ENCODE measurements at regions not wholly inside any gene's neighbourhood (a gene's known extent, or its start where the extent isn't known, plus 50 kb on each side); places are given as distances from the start of the nearest gene placed in this dataset.

DNA sequence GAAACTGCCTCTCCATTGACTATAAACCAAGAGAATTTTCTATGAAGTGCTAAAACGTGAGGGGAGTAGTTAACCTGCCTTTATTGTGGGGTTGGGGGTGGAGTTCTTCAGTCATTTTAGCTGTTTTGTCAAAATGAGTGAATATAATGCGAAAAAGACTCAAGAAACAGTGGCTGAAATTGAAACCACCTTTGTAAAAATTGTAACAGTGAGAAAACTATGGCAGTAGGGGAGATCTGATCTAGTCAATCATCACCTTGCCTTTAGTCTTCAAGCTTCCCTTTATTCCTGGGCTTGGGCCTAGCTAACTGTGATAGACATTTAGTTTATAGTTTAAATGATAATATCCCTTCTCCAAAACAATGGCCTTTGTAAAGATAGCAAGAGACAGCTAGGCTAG, 1927.3 kb downstream of the STIM2 start:
- Histone ChIP-seq H3K27ac (replicated peaks in 1 of 4) (no peak overlapping the region), H3K36me3 (no peaks in the 10 kb centered on the region), H3K4me1 (no peaks in the 10 kb centered on the region), H3K9me3 (no peaks in the 10 kb centered on the region), H3K27me3 (no peaks in the 10 kb centered on the region), H3K4me3 (no peak overlapping the region)
- no peak for DNase-seq (ENCODE audit: extremely low spot score)
- intact Hi-C loops (cut with DNase I) = no loop called here
- TF ChIP-seq CTCF (IDR thresholded peaks at IDR 0.05) = no peak
- TF ChIP-seq POLR2A (IDR thresholded peaks at IDR 0.05; ENCODE audit: low read depth) = no peak
- 70% methylated on average over 2 of the region's 2 CpGs for WGBS

DNA sequence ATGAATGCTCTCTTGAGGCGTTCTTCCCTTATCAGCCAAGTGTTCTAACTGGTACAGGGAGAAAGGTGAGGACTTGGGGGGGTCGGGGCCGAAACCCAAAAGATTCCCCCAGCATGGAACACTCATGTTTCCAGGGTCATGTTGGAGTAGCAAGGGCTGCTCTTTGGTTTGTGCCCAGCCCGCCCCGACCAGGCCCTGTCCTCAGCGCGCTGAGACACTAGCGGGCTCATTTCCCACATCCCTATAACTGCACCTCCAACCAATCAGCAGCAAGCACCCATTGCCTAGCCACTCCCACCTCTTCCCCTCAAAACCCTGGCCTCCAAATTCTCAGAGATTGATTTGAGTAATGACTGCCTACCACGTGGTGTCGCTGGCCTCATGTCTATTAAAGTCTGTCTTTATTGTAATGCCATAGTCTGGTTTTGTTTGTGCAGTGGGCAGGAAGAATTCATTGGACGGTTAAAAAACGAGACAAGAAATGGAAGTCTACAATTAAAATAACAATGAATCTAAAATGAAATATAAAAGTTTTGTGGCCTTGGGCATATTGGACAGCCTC, 1928.4 kb downstream of the STIM2 start:
- H3K4me3 ChIP-seq = no peak overlapping the region
- 85% methylated on average over 9 of the region's 12 CpGs for WGBS
- H3K27ac ChIP-seq (replicated peaks in 1 of 4) = no peak overlapping the region
- no peaks in the 10 kb centered on the region for H3K27me3 ChIP-seq
- no peak for DNase-seq (ENCODE audit: extremely low spot score)
- no peaks in the 10 kb centered on the region for H3K36me3 ChIP-seq
- intact Hi-C loops (cut with DNase I) = no loop called here
- no peaks in the 10 kb centered on the region for H3K4me1 ChIP-seq
- H3K9me3 ChIP-seq = no peaks in the 10 kb centered on the region
- TF ChIP-seq CTCF (IDR thresholded peaks at IDR 0.05) (no peak), EP300 (IDR thresholded peaks at IDR 0.05) (no peak), POLR2AphosphoS5 (IDR thresholded peaks at IDR 0.05) (no peak), POLR2A (IDR thresholded peaks at IDR 0.05; ENCODE audit: low read depth) (no peak)

- H3K4me1 ChIP-seq = no peaks in the 10 kb centered on the region
- intact Hi-C loops (cut with DNase I) = no loop called here
- WGBS = 87% methylated on average over 4 of the region's 4 CpGs
- H3K36me3 ChIP-seq = no peaks in the 10 kb centered on the region
- no peak for TF ChIP-seq POLR2A (IDR thresholded peaks at IDR 0.05; ENCODE audit: low read depth)
- no peak for TF ChIP-seq CTCF (IDR thresholded peaks at IDR 0.05)
- no peak for TF ChIP-seq EP300 (IDR thresholded peaks at IDR 0.05)
- TF ChIP-seq POLR2AphosphoS5 (IDR thresholded peaks at IDR 0.05) = no peak
- no peaks in the 10 kb centered on the region for H3K27me3 ChIP-seq
- no peaks in the 10 kb centered on the region for H3K9me3 ChIP-seq
- no peak overlapping the region for H3K4me3 ChIP-seq
- no peak overlapping the region for H3K27ac ChIP-seq (replicated peaks in 1 of 4)
- DNase-seq (ENCODE audit: extremely low spot score) = no peak
These were observed 1927.1 kb upstream of the PCDH7 start for GRCh38 chr4:28792917-28793597.

GRCh38 chr4:28799696-28800095, 1920.5 kb upstream of the PCDH7 start:
- Histone ChIP-seq H3K4me3 (no peak overlapping the region), H3K27me3 (no peaks in the 10 kb centered on the region), H3K4me1 (no peaks in the 10 kb centered on the region), H3K9me3 (no peaks in the 10 kb centered on the region), H3K36me3 (no peaks in the 10 kb centered on the region), H3K27ac (replicated peaks in 1 of 4) (no peak overlapping the region)
- intact Hi-C loops (cut with DNase I) = no loop called here
- no peak for DNase-seq (ENCODE audit: extremely low spot score)
- no peak for TF ChIP-seq EP300 (IDR thresholded peaks at IDR 0.05)
- WGBS = 78% methylated on average over 2 of the region's 2 CpGs

DNA sequence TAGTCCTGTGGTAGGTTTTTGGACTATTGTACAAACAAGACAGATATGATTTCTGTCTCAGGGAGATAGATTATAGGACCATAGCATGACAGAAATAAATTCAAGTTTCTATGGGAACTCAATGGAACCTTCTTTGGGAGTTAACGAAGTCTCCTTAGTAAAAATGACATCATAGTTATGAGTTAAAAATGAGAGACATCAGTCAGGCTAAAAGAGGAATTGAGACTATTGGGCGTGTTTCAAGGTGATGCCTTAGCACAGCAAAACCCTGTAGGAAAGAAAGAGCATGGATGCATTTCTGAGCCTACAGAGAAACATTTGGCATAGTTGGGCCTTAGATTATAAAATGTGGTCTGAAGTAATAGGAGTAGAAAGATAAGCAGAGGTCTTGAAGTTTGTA, 1909.1 kb upstream of the PCDH7 start:
- H3K27ac ChIP-seq (replicated peaks in 1 of 4) = no peak overlapping the region
- no peak for TF ChIP-seq EP300 (IDR thresholded peaks at IDR 0.05)
- TF ChIP-seq CTCF (IDR thresholded peaks at IDR 0.05) = no peak
- no peak for TF ChIP-seq POLR2A (IDR thresholded peaks at IDR 0.05; ENCODE audit: low read depth)
- no peak for TF ChIP-seq POLR2AphosphoS5 (IDR thresholded peaks at IDR 0.05)
- H3K27me3 ChIP-seq = no peaks in the 10 kb centered on the region
- no peaks in the 10 kb centered on the region for H3K4me1 ChIP-seq
- H3K36me3 ChIP-seq = no peaks in the 10 kb centered on the region
- H3K9me3 ChIP-seq = peaks cover 0 to 5% (median 2%) of the 10 kb centered on the region in 4 donors
- H3K4me3 ChIP-seq = no peak overlapping the region
- DNase-seq (ENCODE audit: extremely low spot score) = no peak
- WGBS = 82% methylated on average over 2 of the region's 2 CpGs
- intact Hi-C loops (cut with DNase I) = no loop called here

All from esophagus muscularis mucosa (tissue), 4 donors.